ENCODE measurements at regions not wholly inside any gene's neighbourhood (a gene's known extent, or its start where the extent isn't known, plus 50 kb on each side); places are given as distances from the start of the nearest gene placed in this dataset.

DNA sequence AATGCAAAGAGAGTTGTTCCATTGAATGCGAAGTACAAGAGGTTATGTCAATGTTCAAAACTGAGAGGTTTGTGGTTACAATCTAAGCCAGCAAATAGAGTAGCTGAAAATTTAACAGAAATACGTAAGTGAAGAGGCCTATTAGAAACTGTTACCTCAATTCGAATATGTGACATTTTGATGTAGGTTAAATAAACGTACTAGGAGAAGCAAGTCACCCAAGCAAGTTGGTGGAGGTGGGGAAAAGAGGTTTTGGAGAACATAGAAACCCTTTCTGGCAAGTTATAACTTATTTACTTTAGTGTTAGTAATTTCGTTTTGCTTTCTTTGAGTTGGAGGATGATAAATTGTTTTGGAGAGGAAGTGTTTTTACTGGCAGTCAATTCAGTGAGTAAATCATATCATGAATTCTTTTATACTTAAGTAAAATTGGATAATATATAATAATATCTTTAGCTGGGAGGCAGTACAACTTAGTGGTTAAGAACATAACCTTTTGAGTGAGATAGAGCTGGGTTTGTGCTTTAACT is 91.2 kb upstream of the NAALADL2 start:
- no peak for DNase-seq (ENCODE audit: extremely low read depth, low read depth, low spot score)

DNA sequence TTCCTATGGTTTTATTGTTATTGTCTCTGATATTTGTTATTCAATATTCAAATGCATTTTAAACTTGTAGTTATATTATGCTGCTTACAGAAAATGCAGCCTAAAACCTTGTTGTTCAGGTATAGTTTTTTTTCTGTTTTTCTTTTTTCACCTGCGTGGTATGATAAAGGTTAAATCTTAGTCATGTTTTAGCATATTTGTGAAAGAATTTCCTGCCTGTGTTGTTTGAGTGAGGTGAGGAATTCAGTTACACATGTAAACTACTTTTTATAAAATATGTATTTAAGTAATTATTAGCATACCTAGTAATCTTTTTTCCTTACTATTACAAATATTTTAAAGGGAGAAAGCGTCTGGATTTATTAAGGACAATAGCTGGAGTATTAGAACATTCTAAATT is 90.0 kb upstream of the NAALADL2 start:
- no peak for DNase-seq (ENCODE audit: extremely low read depth, low read depth, low spot score)

DNA sequence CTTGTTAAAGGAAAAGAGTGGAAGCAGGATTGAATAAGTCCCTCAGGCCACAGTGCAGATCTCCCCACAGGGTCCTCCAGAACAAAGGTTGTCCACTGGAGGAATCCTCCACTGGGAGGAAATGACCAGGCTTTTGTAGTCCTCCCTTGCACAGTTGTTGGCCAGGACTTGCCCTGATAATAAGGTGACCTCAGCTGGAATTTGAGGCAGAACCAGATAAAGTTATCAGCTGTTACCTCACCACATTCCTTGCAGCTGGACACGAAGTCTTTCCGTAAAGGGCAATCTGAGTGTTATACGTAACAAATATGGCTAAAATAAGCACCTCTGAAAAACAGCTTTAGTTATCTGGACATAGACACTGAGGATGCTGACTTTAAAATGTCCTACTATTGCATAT is 83.5 kb upstream of the NAALADL2 start:
- no peak for DNase-seq (ENCODE audit: extremely low read depth, low read depth, low spot score)

DNA sequence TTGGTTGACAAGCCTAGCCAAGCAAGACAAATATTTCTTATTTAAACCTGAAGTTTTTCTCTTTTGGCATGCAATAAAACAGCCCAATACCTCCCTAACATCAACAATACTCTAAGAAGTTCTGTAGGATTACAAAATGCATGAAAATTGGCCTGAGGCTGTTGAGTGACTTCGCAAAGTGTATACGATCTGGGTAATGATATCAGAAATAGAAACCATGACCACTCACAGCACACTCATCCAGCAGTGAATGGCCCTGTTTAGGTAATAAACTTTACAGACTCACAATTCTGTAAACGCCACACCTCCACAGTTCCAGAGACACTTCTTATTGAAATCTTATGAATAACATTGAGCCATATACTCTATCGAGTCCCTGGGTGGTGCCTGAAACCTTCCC is 83.0 kb upstream of the NAALADL2 start:
- no peak for DNase-seq (ENCODE audit: extremely low read depth, low read depth, low spot score)

DNA sequence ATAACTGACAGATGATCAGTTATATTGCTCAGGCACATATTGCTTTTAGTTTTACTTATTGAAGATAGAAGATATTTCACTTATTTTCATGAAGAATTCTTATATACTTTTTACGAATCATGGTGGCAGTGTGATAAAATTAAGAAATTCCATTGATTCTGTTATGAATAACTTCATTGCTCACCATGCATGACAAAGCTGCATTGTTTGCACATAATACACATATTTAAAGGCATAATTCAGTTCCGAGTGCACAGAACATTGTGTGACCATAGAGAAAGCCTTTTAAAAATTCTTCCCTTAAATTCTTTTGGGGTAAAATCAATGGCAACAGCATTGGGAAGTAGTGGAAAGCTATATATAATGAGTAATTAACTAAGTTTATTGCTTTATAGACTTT is 82.5 kb upstream of the NAALADL2 start:
- no peak for DNase-seq (ENCODE audit: extremely low read depth, low read depth, low spot score)

DNA sequence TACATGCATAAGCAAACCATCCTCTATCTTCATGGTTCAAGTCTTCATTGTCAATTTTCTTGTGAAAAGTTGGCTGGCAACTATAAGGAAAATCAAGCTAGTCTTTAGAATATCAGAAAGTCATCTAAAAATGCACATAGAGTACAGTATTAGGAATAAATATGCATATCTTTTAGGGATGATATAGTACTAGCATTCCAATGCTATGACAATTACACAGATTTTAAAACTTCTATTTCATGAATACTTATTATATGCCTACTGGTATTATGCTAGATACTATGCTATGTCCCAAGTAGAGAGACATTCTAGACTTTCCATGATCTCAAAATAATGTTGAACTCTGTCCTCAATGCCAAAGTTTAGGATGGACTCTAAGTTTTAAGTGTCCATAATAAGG is 81.3 kb upstream of the NAALADL2 start:
- no peak for DNase-seq (ENCODE audit: extremely low read depth, low read depth, low spot score)

DNA sequence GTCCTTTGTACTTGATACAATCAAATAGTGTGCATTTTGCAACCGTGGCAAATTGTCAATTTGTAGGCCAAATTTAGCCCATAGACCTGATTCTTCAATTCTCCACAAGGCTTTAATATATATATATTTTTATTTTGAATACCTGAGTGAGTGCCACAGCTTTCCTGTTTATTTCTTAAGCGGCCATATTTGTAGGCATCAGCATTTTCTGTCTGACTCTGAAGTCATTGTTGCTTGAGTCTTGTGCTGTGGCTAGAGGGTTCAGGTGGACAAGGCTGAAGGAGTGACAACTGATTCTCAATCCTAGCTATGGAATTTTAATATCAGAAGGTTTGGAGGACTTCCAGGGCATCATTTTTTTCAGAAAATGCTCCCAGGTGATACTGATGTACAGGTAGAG is 75.6 kb upstream of the NAALADL2 start:
- DNase-seq (ENCODE audit: extremely low read depth, low read depth, low spot score) = no peak

DNA sequence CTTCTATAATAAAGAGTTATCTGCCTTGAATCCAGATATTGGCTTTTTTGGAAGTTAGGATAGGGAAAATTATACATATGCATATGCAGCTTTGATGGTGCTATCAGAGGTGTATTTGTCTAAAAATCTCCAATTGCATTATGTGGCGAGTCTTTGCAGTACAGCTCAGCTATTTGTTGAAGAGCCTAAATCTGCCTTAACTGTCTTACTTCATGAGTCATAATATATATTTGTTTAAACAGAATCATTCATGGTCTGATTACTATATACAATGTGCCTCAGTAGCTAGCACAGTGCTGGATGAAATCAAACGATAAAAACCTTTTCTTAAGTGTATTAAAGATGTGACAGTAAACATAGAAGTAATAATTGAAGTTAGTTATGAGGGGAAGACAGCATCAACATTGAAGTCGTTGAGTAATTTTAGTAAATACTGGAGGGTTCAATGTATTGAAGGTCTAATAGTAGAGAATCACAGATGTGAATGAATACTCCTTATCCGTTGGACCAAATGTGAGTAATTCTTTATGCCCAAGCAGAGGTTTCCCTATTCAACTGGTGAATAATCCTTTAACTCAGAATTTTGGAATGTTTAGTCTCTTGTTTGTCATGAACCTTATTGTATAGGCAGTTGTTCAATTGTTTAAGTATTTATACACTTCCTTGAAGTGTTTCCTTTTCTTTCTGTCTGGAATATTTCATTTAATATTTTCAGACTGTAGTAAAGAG is 74.8 kb upstream of the NAALADL2 start:
- no peak for DNase-seq (ENCODE audit: extremely low read depth, low read depth, low spot score)

DNA sequence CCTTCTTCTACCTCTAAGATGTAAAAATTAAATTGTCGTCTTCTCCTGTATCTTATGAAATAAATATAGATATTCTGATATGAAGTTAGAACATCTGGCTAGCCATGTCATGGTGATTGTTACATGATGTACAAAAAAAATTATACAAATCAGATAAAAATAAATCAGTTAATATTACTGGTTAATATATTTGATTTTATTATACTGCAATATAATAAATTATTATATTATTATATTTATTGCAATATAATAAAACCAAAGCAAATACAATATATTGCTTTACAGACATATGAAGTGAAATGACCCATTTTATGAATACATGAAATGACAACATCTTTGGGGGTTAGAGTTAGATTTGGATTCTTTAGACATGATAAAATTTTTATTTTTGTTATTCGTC is 72.3 kb upstream of the NAALADL2 start:
- no peak for DNase-seq (ENCODE audit: extremely low read depth, low read depth, low spot score)

DNA sequence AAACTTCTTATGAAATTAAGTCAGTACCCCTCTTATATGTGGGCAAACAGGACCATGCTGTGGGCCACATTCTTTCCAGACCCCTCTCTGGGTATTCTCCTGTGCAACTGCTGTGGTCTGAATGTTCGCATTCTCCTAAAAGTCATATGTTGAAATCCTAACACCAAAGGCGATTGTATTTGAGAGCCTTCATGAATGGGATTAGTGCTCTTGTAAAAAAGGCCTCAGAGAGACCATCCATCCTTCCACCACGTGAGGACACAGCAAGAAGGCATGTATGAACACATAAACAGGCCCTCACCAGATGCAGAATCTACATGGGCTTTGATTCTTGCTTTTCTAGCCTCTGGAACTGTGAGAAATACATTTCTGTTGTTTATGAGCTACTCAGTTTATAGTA is 68.0 kb upstream of the NAALADL2 start:
- no peak for DNase-seq (ENCODE audit: extremely low read depth, low read depth, low spot score)

DNA sequence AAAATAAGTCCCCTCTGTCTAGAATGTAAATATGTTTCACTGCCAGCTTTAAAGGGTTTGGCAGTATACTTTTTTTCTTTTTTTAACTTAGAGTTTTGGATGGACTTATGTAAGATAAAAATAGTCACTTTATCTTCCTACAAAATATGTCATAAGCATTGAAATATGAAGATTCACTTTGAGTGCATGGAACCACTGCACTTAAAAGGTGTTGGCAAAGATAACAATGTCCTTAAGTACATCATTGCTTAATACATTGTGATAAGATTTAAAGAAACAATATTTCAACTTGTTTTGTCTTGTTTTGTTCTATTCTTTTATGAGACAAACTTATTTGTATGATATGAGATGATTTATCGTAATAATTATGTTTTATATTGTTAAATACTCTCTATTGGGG is 66.3 kb upstream of the NAALADL2 start:
- DNase-seq (ENCODE audit: extremely low read depth, low read depth, low spot score) = no peak

Measured in glomerular endothelial cell (primary cell).